ENCODE measurements at regions not wholly inside any gene's neighbourhood (a gene's known extent, or its start where the extent isn't known, plus 50 kb on each side); places are given as distances from the start of the nearest gene placed in this dataset.

DNA sequence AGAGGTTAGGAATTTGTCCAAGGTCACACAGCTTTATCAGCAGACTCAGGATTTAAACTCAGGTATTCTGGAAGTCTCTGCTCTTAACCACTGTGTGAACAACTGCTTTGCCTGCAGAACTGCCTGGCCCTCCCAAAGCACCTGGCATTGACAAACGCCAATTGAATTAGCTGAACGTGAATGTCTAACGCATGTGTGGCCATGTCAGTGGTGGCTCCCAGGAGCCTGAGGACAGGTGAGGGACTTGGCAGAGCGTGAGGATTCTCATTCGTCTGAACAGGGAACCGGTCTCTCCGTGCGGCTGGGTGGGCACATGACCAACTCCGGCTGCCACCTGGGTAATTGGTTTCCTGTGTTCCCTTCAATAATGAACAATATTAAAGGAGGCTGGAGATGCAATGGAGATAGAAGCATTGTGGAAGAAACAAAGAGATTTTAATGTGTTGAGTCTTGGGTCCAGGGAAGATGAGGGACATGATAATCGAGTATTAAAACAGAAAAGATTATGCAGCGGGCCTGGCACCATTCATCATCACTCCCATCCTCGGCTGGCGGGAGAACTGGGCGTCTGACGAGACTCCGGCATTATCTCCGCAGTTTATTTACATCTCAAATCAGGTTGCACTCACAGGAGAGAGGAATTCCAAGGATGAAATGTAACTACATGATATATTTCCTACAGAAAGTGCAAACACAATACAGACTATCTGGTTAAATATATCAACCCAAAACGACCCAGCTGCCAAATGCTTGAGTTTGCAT, 113.5 kb downstream of the NPIPB5 start:
- DNase-seq: no peak
- Histone ChIP-seq H3K4me1 (no peaks in the 10 kb centered on the region), H3K27me3 (no peaks in the 10 kb centered on the region), H3K9me3 (no peaks in the 10 kb centered on the region), H3K9ac (ENCODE audit: low read depth in 2 of 2, low read length in 2 of 2) (no peak overlapping the region), H3K36me3 (no peaks in the 10 kb centered on the region), H3K4me3 (no peak overlapping the region), H3K27ac (no peak overlapping the region)
- TF ChIP-seq, protein P1, sequence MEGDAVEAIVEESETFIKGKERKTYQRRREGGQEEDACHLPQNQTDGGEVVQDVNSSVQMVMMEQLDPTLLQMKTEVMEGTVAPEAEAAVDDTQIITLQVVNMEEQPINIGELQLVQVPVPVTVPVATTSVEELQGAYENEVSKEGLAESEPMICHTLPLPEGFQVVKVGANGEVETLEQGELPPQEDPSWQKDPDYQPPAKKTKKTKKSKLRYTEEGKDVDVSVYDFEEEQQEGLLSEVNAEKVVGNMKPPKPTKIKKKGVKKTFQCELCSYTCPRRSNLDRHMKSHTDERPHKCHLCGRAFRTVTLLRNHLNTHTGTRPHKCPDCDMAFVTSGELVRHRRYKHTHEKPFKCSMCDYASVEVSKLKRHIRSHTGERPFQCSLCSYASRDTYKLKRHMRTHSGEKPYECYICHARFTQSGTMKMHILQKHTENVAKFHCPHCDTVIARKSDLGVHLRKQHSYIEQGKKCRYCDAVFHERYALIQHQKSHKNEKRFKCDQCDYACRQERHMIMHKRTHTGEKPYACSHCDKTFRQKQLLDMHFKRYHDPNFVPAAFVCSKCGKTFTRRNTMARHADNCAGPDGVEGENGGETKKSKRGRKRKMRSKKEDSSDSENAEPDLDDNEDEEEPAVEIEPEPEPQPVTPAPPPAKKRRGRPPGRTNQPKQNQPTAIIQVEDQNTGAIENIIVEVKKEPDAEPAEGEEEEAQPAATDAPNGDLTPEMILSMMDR (IDR thresholded peaks at IDR 0.05): no peak
- intact Hi-C loops (cut with DNase I): no loop called here

DNA sequence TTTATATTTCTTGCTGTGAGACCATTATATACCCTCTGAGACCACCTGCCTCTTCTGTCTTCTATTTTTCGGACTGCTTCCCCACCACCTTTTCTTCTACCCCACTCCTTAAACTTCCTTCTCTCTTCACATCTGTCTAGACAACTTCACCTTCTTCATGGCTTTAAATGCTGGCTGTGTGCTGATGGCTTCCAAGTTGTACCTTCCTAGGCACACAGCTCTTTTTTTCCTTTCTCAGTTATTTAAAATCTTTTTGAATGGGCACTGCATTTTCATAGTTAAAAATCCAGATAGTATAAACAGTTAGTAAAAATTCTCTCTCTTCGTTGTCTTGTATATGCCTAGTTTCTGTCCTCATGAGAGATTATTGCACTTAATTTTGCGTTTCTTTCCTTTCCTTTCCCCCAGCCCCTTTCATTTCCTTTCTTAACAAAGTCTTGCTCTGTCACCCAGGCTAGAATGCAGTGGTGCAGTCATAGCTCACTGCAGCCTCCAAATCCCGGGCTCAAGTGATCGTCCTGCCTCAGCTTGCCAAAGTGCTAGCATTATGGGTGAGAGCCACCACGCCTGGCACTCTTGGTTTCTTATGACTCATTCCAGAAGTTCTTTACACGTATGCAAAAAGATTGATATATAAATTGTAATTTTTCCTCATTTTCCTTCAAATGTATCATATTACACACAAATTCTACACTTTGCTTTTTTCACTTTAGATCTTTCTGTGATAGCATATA, 114.3 kb downstream of the NPIPB5 start:
- no peak overlapping the region for H3K4me3 ChIP-seq
- H3K27me3 ChIP-seq: no peaks in the 10 kb centered on the region
- no peaks in the 10 kb centered on the region for H3K9me3 ChIP-seq
- H3K4me1 ChIP-seq: no peaks in the 10 kb centered on the region
- H3K36me3 ChIP-seq: no peaks in the 10 kb centered on the region
- intact Hi-C loops (cut with DNase I): no loop called here
- TF ChIP-seq, protein P1 (IDR thresholded peaks at IDR 0.05): no peak
- no peak for DNase-seq
- no peak overlapping the region for H3K9ac ChIP-seq (ENCODE audit: low read depth in 2 of 2, low read length in 2 of 2)
- H3K27ac ChIP-seq: no peak overlapping the region

DNA sequence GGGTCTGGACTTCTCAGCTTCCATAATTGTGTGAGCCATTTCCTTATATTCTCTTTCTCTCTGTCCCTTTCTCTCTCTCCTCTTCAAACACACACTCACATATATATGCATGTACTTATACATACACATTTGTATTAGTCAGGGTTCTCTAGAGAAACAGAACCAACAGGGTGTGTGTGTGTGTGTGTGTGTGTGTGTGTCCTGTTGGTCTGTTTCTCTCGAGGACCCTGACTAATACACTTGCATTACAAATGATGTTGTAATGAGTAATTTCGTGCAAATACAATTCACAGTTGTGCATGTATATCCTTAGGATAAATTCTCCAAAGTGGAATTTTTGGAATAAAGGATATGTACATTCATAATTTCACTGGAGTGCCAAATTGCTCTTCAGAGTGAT, 115.3 kb downstream of the NPIPB5 start:
- H3K9me3 ChIP-seq: no peaks in the 10 kb centered on the region
- H3K36me3 ChIP-seq: no peaks in the 10 kb centered on the region
- no peak overlapping the region for H3K27ac ChIP-seq
- no peaks in the 10 kb centered on the region for H3K4me1 ChIP-seq
- TF ChIP-seq, protein P1 (IDR thresholded peaks at IDR 0.05): no peak
- no peak for DNase-seq
- no peaks in the 10 kb centered on the region for H3K27me3 ChIP-seq
- no peak overlapping the region for H3K9ac ChIP-seq (ENCODE audit: low read depth in 2 of 2, low read length in 2 of 2)
- intact Hi-C loops (cut with DNase I): no loop called here
- no peak overlapping the region for H3K4me3 ChIP-seq

DNA sequence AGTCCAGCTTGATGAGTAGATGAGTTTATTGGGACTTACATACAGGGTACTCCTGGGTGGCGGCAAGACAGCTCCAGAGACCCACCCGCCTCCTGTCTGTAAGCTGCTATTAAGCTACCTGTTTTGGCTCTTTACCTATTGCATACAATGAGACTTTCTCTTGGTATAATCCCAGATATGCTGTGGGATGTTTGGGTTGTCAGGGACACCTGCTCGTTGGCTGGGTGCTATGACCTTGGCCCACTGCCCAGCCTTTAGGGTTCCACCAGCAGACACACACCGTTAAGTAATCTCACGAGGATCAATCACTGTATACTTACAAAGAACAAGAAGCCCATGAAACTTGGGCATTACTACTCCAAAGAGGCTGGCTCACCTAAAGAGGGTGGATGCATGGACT, 116.4 kb downstream of the NPIPB5 start:
- Histone ChIP-seq H3K4me1 (no peaks in the 10 kb centered on the region), H3K36me3 (no peaks in the 10 kb centered on the region), H3K9ac (ENCODE audit: low read depth in 2 of 2, low read length in 2 of 2) (no peak overlapping the region), H3K4me3 (no peak overlapping the region), H3K27me3 (no peaks in the 10 kb centered on the region), H3K27ac (no peak overlapping the region), H3K9me3 (no peaks in the 10 kb centered on the region)
- DNase-seq: no peak
- intact Hi-C loops (cut with DNase I): no loop called here
- TF ChIP-seq, protein P1 (IDR thresholded peaks at IDR 0.05): no peak

DNA sequence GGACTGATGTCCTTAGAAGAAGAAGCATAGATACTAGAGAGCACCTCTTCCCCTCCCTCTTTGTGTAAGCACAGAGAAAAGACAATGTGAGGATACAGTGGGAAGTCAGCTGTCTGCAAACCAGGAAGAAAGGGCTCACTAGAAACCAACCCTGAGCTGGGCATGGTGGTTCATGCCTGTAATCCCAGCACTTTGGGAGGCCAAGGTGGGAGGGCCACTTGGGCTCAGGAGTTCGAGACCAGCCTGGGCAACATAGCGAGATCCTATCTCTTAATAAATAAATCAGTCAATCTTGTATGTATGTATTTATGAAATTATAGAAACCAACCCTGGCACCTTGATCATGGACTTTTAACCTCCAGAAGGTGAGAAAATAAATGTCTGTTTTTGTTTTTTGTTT, 118.3 kb downstream of the NPIPB5 start:
- TF ChIP-seq, protein P1 (IDR thresholded peaks at IDR 0.05): no peak
- no peak overlapping the region for H3K27ac ChIP-seq
- no peak overlapping the region for H3K9ac ChIP-seq (ENCODE audit: low read depth in 2 of 2, low read length in 2 of 2)
- no peaks in the 10 kb centered on the region for H3K4me1 ChIP-seq
- DNase-seq: no peak
- H3K27me3 ChIP-seq: no peaks in the 10 kb centered on the region
- intact Hi-C loops (cut with DNase I): no loop called here
- no peak overlapping the region for H3K4me3 ChIP-seq
- H3K36me3 ChIP-seq: no peaks in the 10 kb centered on the region
- no peaks in the 10 kb centered on the region for H3K9me3 ChIP-seq
